Stomach smooth muscle (tissue), 2 donors: ENCODE measurements at regions not wholly inside any gene's neighbourhood (a gene's known extent, or its start where the extent isn't known, plus 50 kb on each side); places are given as distances from the start of the nearest gene placed in this dataset.

Experiments
- H3K27ac ChIP-seq: one replicate; pipeline ENCODE4 v1.7.0; 2013; ENCODE audit warnings: mild to moderate bottlenecking, low read length, inconsistent platforms
- H3K27me3 ChIP-seq, 2 donors: one replicate each; pipeline ENCODE4 v1.7.0; 2013; ENCODE audit warnings: low read length in 2 of 2; ENCODE audit not compliant: insufficient read depth in 2 of 2, control insufficient read depth in 1 of 2
- H3K36me3 ChIP-seq, 2 donors: one replicate each; pipeline ENCODE4 v1.7.0; 2013; ENCODE audit warnings: low read length in 2 of 2; ENCODE audit not compliant: control insufficient read depth in 2 of 2, insufficient read depth in 2 of 2
- H3K4me1 ChIP-seq: one replicate; pipeline ENCODE4 v1.7.0; 2013; ENCODE audit warnings: low read length; ENCODE audit not compliant: control insufficient read depth, insufficient read depth
- H3K4me3 ChIP-seq, 2 donors: one replicate each; pipeline ENCODE4 v1.7.0; 2013; ENCODE audit warnings: low read length in 2 of 2
- H3K9ac ChIP-seq, 2 donors: one replicate each; pipeline ENCODE4 v1.7.0; 2013; ENCODE audit warnings: low read length in 2 of 2, mild to moderate bottlenecking in 1 of 2
- H3K9me3 ChIP-seq, 2 donors: one replicate each; pipeline ENCODE4 v1.7.0; 2013; ENCODE audit warnings: low read length in 2 of 2; ENCODE audit not compliant: control insufficient read depth in 2 of 2
- donor health status: healthy.
- donor health status: Pancreatic carcinoma.

- Histone ChIP-seq H3K4me1 (no peaks in the 10 kb centered on the region), H3K9me3 (no peaks in the 10 kb centered on the region), H3K9ac (no peak overlapping the region), H3K4me3 (no peak overlapping the region), H3K27me3 (no peaks in the 10 kb centered on the region), H3K27ac (no peak overlapping the region), H3K36me3 (no peaks in the 10 kb centered on the region)
Observed at GRCh38 chr12:85573635-85574214, 262.5 kb downstream of the RASSF9 start.

- H3K4me1 ChIP-seq = no peaks in the 10 kb centered on the region
- H3K36me3 ChIP-seq = no peaks in the 10 kb centered on the region
Observed at GRCh38 chr12:85574291-85574690, 261.9 kb downstream of the RASSF9 start.

GRCh38 chr12:85575120-85576096 lies 260.8 kb downstream of the RASSF9 start:
- Histone ChIP-seq H3K4me1 (no peaks in the 10 kb centered on the region), H3K27ac (no peak overlapping the region), H3K27me3 (no peaks in the 10 kb centered on the region), H3K4me3 (no peak overlapping the region), H3K36me3 (no peaks in the 10 kb centered on the region), H3K9ac (no peak overlapping the region), H3K9me3 (no peaks in the 10 kb centered on the region)

More at GRCh38 chr12:85574291-85574690, 261.9 kb downstream of the RASSF9 start:
- no peaks in the 10 kb centered on the region for H3K9me3 ChIP-seq
- H3K9ac ChIP-seq = no peak overlapping the region
- no peaks in the 10 kb centered on the region for H3K27me3 ChIP-seq
- no peak overlapping the region for H3K4me3 ChIP-seq
- no peak overlapping the region for H3K27ac ChIP-seq

GRCh38 chr12:85580562-85581168 lies 255.5 kb downstream of the RASSF9 start:
- no peak overlapping the region for H3K9ac ChIP-seq
- H3K4me3 ChIP-seq = no peak overlapping the region
- H3K4me1 ChIP-seq = no peaks in the 10 kb centered on the region
- H3K27ac ChIP-seq = no peak overlapping the region
- no peaks in the 10 kb centered on the region for H3K27me3 ChIP-seq
- no peaks in the 10 kb centered on the region for H3K36me3 ChIP-seq
- no peaks in the 10 kb centered on the region for H3K9me3 ChIP-seq

DNA sequence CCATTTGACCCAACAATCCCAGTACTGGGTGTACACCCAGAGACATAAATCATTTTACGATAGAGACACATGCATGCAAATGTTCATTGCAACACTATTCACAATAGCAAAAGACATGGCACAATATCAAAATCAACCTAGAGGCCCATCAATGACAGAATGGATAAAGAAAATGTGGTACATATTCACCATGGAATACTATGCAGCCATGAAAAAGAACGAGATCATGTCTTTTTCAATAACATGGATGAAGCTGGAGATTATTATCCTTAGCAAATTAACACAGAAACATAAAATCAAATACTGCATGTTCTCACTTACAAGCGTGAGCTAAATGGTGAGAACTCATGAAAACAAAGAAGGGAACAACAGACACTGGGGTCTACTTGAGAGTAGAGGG lies 249.1 kb downstream of the RASSF9 start:
- Histone ChIP-seq H3K9ac (no peak overlapping the region), H3K27ac (no peak overlapping the region), H3K4me3 (no peak overlapping the region), H3K9me3 (no peaks in the 10 kb centered on the region), H3K4me1 (no peaks in the 10 kb centered on the region), H3K36me3 (no peaks in the 10 kb centered on the region), H3K27me3 (no peaks in the 10 kb centered on the region)

DNA sequence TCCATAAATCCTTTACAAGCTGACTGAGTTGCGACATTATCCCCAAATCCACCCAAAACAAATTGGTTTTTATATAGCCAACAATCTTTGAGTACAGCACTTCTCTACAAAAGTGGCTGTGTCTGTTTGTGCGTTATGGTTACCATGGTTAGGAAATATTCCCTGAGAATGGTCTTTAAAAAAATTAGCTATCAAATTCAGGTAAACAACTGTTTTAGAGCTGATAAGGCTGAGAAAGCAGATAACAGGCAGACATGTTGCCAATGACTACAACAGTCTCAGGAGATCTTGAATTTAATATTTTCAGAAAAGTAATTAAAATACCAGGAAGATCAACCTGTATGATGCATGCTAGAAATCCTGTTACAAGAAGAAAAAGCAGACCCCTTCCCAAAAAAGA lies 248.0 kb downstream of the RASSF9 start:
- no peaks in the 10 kb centered on the region for H3K27me3 ChIP-seq
- no peak overlapping the region for H3K9ac ChIP-seq
- H3K27ac ChIP-seq = no peak overlapping the region
- H3K4me3 ChIP-seq = no peak overlapping the region
- no peaks in the 10 kb centered on the region for H3K9me3 ChIP-seq
- no peaks in the 10 kb centered on the region for H3K36me3 ChIP-seq
- no peaks in the 10 kb centered on the region for H3K4me1 ChIP-seq

- Histone ChIP-seq H3K27ac (no peak overlapping the region), H3K4me3 (no peak overlapping the region), H3K36me3 (no peaks in the 10 kb centered on the region), H3K9me3 (peaks cover 0 to 10% of the 10 kb centered on the region in 2 donors), H3K27me3 (no peaks in the 10 kb centered on the region), H3K9ac (no peak overlapping the region), H3K4me1 (no peaks in the 10 kb centered on the region)
Observed at GRCh38 chr12:85600841-85601240, 235.4 kb downstream of the RASSF9 start.

DNA sequence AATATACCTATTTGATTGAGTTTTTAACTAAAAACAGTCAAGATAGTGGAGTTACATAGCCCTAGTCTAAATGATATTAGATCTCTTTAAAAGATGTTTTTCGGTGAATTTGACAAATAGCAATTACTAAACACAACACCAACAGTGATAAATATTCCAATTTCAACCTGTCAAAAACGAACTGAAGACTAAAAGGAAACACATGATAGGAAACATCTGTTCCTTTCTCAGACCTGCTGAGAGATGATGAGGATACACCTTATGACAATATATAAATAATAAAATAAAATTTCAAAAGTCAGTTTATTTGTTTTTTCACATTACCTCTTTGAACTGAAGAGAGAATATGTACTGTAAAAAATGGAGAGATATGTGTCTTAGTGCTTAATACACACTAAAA lies 232.7 kb downstream of the RASSF9 start:
- H3K9ac ChIP-seq = no peak overlapping the region
- H3K9me3 ChIP-seq = no peaks in the 10 kb centered on the region

GRCh38 chr12:85606455-85606854 lies 229.8 kb downstream of the RASSF9 start:
- H3K4me1 ChIP-seq = no peaks in the 10 kb centered on the region
- no peaks in the 10 kb centered on the region for H3K27me3 ChIP-seq
- no peak overlapping the region for H3K27ac ChIP-seq
- H3K4me3 ChIP-seq = no peak overlapping the region
- H3K36me3 ChIP-seq = no peaks in the 10 kb centered on the region
- H3K9ac ChIP-seq = no peak overlapping the region
- no peaks in the 10 kb centered on the region for H3K9me3 ChIP-seq

More for the DNA sequence above, 232.7 kb downstream of the RASSF9 start:
- no peak overlapping the region for H3K27ac ChIP-seq
- no peaks in the 10 kb centered on the region for H3K4me1 ChIP-seq
- H3K36me3 ChIP-seq = no peaks in the 10 kb centered on the region
- no peak overlapping the region for H3K4me3 ChIP-seq
- no peaks in the 10 kb centered on the region for H3K27me3 ChIP-seq

GRCh38 chr12:85609778-85610177 lies 226.4 kb downstream of the RASSF9 start:
- no peaks in the 10 kb centered on the region for H3K27me3 ChIP-seq

More at GRCh38 chr12:85609778-85610177, 226.4 kb downstream of the RASSF9 start:
- Histone ChIP-seq H3K9ac (no peak overlapping the region), H3K27ac (no peak overlapping the region), H3K4me3 (no peak overlapping the region), H3K36me3 (no peaks in the 10 kb centered on the region), H3K4me1 (no peaks in the 10 kb centered on the region), H3K9me3 (no peaks in the 10 kb centered on the region)
